Ovary (tissue), 7 donors: ENCODE measurements at regions not wholly inside any gene's neighbourhood (a gene's known extent, or its start where the extent isn't known, plus 50 kb on each side); places are given as distances from the start of the nearest gene placed in this dataset.

Source experiments
- DNase-seq, 5 donors: peaks; one replicate each; pipeline ENCODE4 v3.0.0-alpha.2; 2019 to 2020
- H3K27ac ChIP-seq, 2 donors: fragments of 200-600 bp; one replicate each; pipeline versions ENCODE4 v1.5.1 to v1.8.0; 2019 to 2022
- H3K27me3 ChIP-seq: fragments of 200-600 bp; one replicate; pipeline ENCODE4 v1.8.0; 2022
- H3K36me3 ChIP-seq: fragments of 200-600 bp; sonication (generic); one replicate; pipeline ENCODE4 v1.5.1; 2019
- H3K4me1 ChIP-seq: one replicate; pipeline ENCODE4 v1.8.1; 2013; ENCODE audit warnings: mild to moderate bottlenecking, moderate library complexity; ENCODE audit not compliant: insufficient read depth
- H3K4me3 ChIP-seq: fragments of 200-600 bp; sonication (generic); one replicate; pipeline ENCODE4 v1.5.1; 2017
- H3K9me3 ChIP-seq, 2 donors: fragments of 200-600 bp in 1 of 2; sonication (generic) in 1 of 2; one replicate each; pipeline versions ENCODE4 v1.5.1 to v1.8.1; 2013 to 2019; ENCODE audit warnings: mild to moderate bottlenecking in 1 of 2, moderate library complexity in 1 of 2
- CTCF ChIP-seq, 3 donors: fragments of 450-650 bp in 2 of 3; fragments of 200-600 bp in 1 of 3; IDR thresholded peaks; one replicate each; pipeline versions ENCODE4 v1.5.1 to v1.8.0; 2016 to 2022; ENCODE audit warnings: antibody characterized with exemption in 3 of 3, mild to moderate bottlenecking in 1 of 3
- EP300 ChIP-seq: sonication (generic); formaldehyde crosslinking; IDR thresholded peaks from one replicate; pipeline ENCODE4 v1.6.1; 2017; ENCODE audit warnings: antibody characterized with exemption
- POLR2A ChIP-seq: fragments of 450-650 bp; IDR thresholded peaks from one replicate; pipeline ENCODE4 v1.6.1; 2017; ENCODE audit warnings: antibody characterized with exemption, mild to moderate bottlenecking, moderate library complexity
- WGBS, 3 donors: extraction: QIAGEN DNeasy Blood & Tissue Kit in 1 of 3; methylation state at CpG; one replicate each; pipeline versions ENCODE4 v1.1.5 to v1.1.7; 2013 to 2017; 5-methylcytosine and 5-hydroxymethylcytosine counted together
- intact Hi-C, 4 donors: fragments of 100-400 bp; cut with DNase I; formaldehyde crosslinking; loops; one replicate each; pipeline versions ENCODE4 v1.11.0 to v1.15.1; 2022 to 2023
- donor health status: DM: no; HTN: no; CAD: no; lungs with moderate emphysema.
- donor health status: DM: no; HTN: no; CAD: no.
- donor health status: Bipolar disorder and iron deficiency.
- donor health status: DM: no; HTN: no; CAD: no.
- donor health status: DM: yes; HTN: yes; CAD: no.

GRCh38 chr2:100654611-100655010 lies 91.8 kb downstream of the PDCL3 start:
- WGBS, 3 donors, result 84 to 87% (median 86%) methylated on average over 7 of the region's 7 CpGs
- no peak for TF ChIP-seq EP300
- TF ChIP-seq POLR2A, result no peak
- no peak for TF ChIP-seq CTCF (IDR thresholded peaks at IDR 0.05)
- no peak overlapping the region for H3K27ac ChIP-seq
- no peak overlapping the region for H3K4me3 ChIP-seq
- no peaks in the 10 kb centered on the region for H3K36me3 ChIP-seq
- H3K27me3 ChIP-seq, result no peaks in the 10 kb centered on the region
- no peak for DNase-seq
- no peaks in the 10 kb centered on the region for H3K4me1 ChIP-seq
- intact Hi-C loops, result no loop called here
- H3K9me3 ChIP-seq, result no peaks in the 10 kb centered on the region

- Histone ChIP-seq H3K9me3 (no peaks in the 10 kb centered on the region), H3K27ac (no peak overlapping the region), H3K27me3 (no peaks in the 10 kb centered on the region), H3K4me1 (no peaks in the 10 kb centered on the region), H3K36me3 (no peaks in the 10 kb centered on the region), H3K4me3 (no peak overlapping the region)
- intact Hi-C loops, result no loop called here
- TF ChIP-seq POLR2A, result no peak
- TF ChIP-seq CTCF (IDR thresholded peaks at IDR 0.05), result no peak
- no peak for TF ChIP-seq EP300
- DNase-seq, result no peak
- WGBS, 3 donors, result 36 to 49% (median 38%) methylated on average over 5 of the region's 5 CpGs
Observed at GRCh38 chr2:100655446-100655845, 92.7 kb downstream of the PDCL3 start.

- no peaks in the 10 kb centered on the region for H3K27me3 ChIP-seq
- TF ChIP-seq CTCF (IDR thresholded peaks at IDR 0.05) (no peak), POLR2A (no peak), EP300 (no peak)
- H3K36me3 ChIP-seq, result no peaks in the 10 kb centered on the region
- H3K27ac ChIP-seq, result no peak overlapping the region
- no peaks in the 10 kb centered on the region for H3K4me1 ChIP-seq
- no peak overlapping the region for H3K4me3 ChIP-seq
- intact Hi-C loops, result no loop called here
- DNase-seq, result no peak
- no peaks in the 10 kb centered on the region for H3K9me3 ChIP-seq
- WGBS, 3 donors, result 66 to 72% (median 66%) methylated on average over 5 of the region's 5 CpGs
Observed at GRCh38 chr2:100655936-100656534, 93.2 kb downstream of the PDCL3 start.

GRCh38 chr2:100658017-100658416 lies 95.2 kb downstream of the PDCL3 start:
- Histone ChIP-seq H3K27me3 (no peaks in the 10 kb centered on the region), H3K36me3 (no peaks in the 10 kb centered on the region), H3K4me3 (no peak overlapping the region), H3K4me1 (no peaks in the 10 kb centered on the region), H3K9me3 (no peaks in the 10 kb centered on the region), H3K27ac (no peak overlapping the region)
- intact Hi-C loops, result no loop called here
- TF ChIP-seq POLR2A (no peak), EP300 (no peak), CTCF (IDR thresholded peaks at IDR 0.05) (no peak)
- 78 to 94% (median 87%) methylated on average over 4 of the region's 4 CpGs for WGBS, 3 donors
- DNase-seq, result no peak
